ENCODE measurements at regions not wholly inside any gene's neighbourhood (a gene's known extent, or its start where the extent isn't known, plus 50 kb on each side); places are given as distances from the start of the nearest gene placed in this dataset.

- Mint-ChIP-seq H3K27me3 (no peaks in the 10 kb centered on the region), H3K4me3 (no peak overlapping the region), H3K4me1 (ENCODE audit: unreplicated experiment) (no peaks in the 10 kb centered on the region), H3K27ac (no peak overlapping the region), H3K36me3 (no peaks in the 10 kb centered on the region), H3K9me3 (no peaks in the 10 kb centered on the region)
- DNase-seq (ENCODE audit: extremely low spot score, unreplicated experiment) = no peak
- TF ChIP-seq, protein P1, sequence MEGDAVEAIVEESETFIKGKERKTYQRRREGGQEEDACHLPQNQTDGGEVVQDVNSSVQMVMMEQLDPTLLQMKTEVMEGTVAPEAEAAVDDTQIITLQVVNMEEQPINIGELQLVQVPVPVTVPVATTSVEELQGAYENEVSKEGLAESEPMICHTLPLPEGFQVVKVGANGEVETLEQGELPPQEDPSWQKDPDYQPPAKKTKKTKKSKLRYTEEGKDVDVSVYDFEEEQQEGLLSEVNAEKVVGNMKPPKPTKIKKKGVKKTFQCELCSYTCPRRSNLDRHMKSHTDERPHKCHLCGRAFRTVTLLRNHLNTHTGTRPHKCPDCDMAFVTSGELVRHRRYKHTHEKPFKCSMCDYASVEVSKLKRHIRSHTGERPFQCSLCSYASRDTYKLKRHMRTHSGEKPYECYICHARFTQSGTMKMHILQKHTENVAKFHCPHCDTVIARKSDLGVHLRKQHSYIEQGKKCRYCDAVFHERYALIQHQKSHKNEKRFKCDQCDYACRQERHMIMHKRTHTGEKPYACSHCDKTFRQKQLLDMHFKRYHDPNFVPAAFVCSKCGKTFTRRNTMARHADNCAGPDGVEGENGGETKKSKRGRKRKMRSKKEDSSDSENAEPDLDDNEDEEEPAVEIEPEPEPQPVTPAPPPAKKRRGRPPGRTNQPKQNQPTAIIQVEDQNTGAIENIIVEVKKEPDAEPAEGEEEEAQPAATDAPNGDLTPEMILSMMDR (conservative IDR thresholded peaks at IDR 0.05) = no peak
Observed at GRCh38 chr4:43968011-43968410, 480.6 kb downstream of the KCTD8 start.

GRCh38 chr4:43983610-43984009 is 465.0 kb downstream of the KCTD8 start:
- no peak overlapping the region for H3K27ac Mint-ChIP-seq
- TF ChIP-seq, protein P1 (conservative IDR thresholded peaks at IDR 0.05) = no peak

GRCh38 chr4:43987331-43987944 is 461.2 kb downstream of the KCTD8 start:
- TF ChIP-seq, protein P1 (conservative IDR thresholded peaks at IDR 0.05) = no peak
- Mint-ChIP-seq H3K27ac (no peak overlapping the region), H3K9me3 (no peaks in the 10 kb centered on the region), H3K36me3 (no peaks in the 10 kb centered on the region), H3K4me3 (no peak overlapping the region), H3K4me1 (ENCODE audit: unreplicated experiment) (peaks cover 1% of the 10 kb centered on the region), H3K27me3 (no peaks in the 10 kb centered on the region)
- DNase-seq (ENCODE audit: extremely low spot score, unreplicated experiment) = no peak

More at GRCh38 chr4:43983610-43984009, 465.0 kb downstream of the KCTD8 start:
- Mint-ChIP-seq H3K27me3 (peaks cover 4% of the 10 kb centered on the region), H3K9me3 (no peaks in the 10 kb centered on the region), H3K36me3 (no peaks in the 10 kb centered on the region), H3K4me1 (ENCODE audit: unreplicated experiment) (no peaks in the 10 kb centered on the region), H3K4me3 (no peak overlapping the region)
- no peak for DNase-seq (ENCODE audit: extremely low spot score, unreplicated experiment)

GRCh38 chr4:43990551-43990950 is 458.1 kb downstream of the KCTD8 start:
- Mint-ChIP-seq H3K27ac (no peak overlapping the region), H3K4me1 (ENCODE audit: unreplicated experiment) (peaks cover 4% of the 10 kb centered on the region), H3K36me3 (no peaks in the 10 kb centered on the region), H3K4me3 (no peak overlapping the region), H3K27me3 (no peaks in the 10 kb centered on the region), H3K9me3 (no peaks in the 10 kb centered on the region)
- DNase-seq (ENCODE audit: extremely low spot score, unreplicated experiment) = no peak
- TF ChIP-seq, protein P1 (conservative IDR thresholded peaks at IDR 0.05) = no peak

DNA sequence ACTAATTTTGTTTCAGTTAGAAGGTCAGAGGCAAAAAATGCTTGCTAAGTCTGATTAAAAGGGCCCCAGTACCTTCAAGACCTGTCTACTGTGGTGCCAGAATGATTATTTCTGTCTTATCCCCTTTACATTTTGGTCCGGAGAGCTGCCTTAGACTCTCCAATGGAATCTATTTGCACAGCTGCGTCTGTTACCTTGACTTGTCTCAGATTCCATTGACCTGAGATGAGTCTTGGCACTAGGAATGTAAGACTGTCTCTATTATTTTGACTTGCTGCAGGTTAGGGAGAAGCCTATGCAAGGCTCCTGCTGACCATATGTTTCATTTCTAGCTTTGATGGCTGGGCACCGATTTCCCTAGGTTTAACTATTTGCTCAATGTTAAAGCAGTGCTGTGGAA is 457.6 kb downstream of the KCTD8 start:
- H3K4me1 Mint-ChIP-seq (ENCODE audit: unreplicated experiment) = peaks cover 4% of the 10 kb centered on the region
- H3K27me3 Mint-ChIP-seq = no peaks in the 10 kb centered on the region
- TF ChIP-seq, protein P1 (conservative IDR thresholded peaks at IDR 0.05) = no peak
- no peak for DNase-seq (ENCODE audit: extremely low spot score, unreplicated experiment)
- no peak overlapping the region for H3K27ac Mint-ChIP-seq
- no peak overlapping the region for H3K4me3 Mint-ChIP-seq
- no peaks in the 10 kb centered on the region for H3K9me3 Mint-ChIP-seq
- no peaks in the 10 kb centered on the region for H3K36me3 Mint-ChIP-seq

DNA sequence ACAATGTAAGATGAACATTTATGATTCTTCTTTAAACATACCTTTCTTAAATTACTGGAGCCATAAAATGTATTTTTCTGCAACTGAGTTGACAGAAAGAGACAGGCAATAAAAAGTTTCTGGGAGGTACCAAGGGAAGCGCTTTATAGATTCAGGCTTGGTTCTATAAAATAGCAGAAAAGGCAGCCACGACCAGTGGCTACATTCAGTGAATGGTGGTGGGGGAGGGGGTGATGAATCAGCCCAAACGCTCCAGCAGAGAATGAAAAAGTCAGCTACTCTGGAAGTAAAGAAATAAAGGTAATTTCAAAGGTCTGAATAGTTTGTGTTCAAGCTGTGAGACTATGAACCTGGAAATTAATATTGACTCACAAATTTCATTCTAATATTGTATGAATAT is 456.1 kb downstream of the KCTD8 start:
- no peak overlapping the region for H3K4me3 Mint-ChIP-seq
- no peaks in the 10 kb centered on the region for H3K9me3 Mint-ChIP-seq
- H3K4me1 Mint-ChIP-seq (ENCODE audit: unreplicated experiment) = peaks cover 4% of the 10 kb centered on the region
- H3K27me3 Mint-ChIP-seq = no peaks in the 10 kb centered on the region
- no peak overlapping the region for H3K27ac Mint-ChIP-seq
- TF ChIP-seq, protein P1 (conservative IDR thresholded peaks at IDR 0.05) = no peak
- DNase-seq (ENCODE audit: extremely low spot score, unreplicated experiment) = no peak
- no peaks in the 10 kb centered on the region for H3K36me3 Mint-ChIP-seq
